ENCODE measurements at regions not wholly inside any gene's neighbourhood (a gene's known extent, or its start where the extent isn't known, plus 50 kb on each side); places are given as distances from the start of the nearest gene placed in this dataset.

- TF ChIP-seq CTCF (IDR thresholded peaks at IDR 0.05): no peak
- no peak for TF ChIP-seq EP300 (IDR thresholded peaks at IDR 0.05; ENCODE audit: low read depth)
- no peak for TF ChIP-seq POLR2AphosphoS5 (IDR thresholded peaks at IDR 0.05)
Observed at GRCh38 chr10:110429301-110429700, 68.4 kb upstream of the DUSP5 start.
